DMS53 treated with DMSO at 0.1 percent for 48 hours (cell line): ENCODE measurements at regions not wholly inside any gene's neighbourhood (a gene's known extent, or its start where the extent isn't known, plus 50 kb on each side); places are given as distances from the start of the nearest gene placed in this dataset.
"Not testable (repeated sequence)": the region's sequence is repeated elsewhere in the genome, so short reads cannot be mapped to it uniquely, and the experiment has no call there.

Source experiments
- DNase-seq: peaks from one replicate; lab custom pipeline; 2025; ENCODE audit not compliant: unreplicated experiment; lab: John Stamatoyannopoulos, UW

DNA sequence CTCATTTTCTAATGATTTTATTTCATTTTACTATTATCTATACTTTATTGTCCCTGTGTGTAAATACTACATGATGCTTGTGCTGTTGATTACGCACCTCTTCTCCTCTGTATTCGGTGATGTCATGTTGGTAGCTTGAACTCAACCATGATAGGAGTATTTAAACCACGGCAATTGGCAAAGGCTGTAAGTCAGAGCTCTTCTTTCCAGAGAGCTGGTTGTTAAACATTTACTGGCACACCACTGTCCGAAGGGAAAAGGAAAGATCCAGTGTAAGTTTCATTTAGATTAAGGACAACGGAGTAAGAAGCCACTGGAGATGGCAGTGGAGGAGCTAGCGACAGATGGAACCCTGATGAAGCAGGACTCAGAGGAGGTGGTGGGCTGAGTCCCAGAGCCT is 93.4 kb upstream of the KCNE2 start:
- DNase-seq, result no peak

DNA sequence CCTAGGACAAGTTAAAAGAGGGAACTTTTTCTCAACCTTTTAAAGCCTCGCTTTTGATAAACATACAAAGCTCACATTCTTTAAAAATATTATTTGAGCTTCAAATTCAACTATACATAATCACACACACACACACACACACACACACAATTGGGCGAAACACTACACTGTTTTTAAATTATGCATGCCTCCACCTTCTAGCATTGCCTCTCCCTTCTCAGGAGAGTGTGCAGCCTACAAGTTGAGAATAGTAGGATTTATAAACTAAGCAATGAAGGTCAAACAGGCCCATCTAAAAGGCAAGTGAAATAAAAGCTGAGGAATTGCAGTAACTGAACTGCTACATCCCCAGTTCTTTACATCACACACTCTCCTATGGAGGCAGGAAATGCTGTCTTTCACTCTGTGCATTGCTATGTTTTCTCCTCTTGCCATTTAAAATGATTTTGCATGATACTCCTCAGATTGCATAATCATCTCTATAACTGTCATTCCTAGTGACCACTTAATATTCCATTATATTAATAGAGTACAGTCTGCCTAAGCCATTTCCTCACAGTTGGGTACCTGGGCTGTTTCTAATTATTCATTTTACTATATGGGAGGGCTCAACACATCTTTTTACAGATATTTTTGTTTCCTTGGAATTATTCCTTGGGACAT is 92.5 kb upstream of the KCNE2 start:
- no peak for DNase-seq

DNA sequence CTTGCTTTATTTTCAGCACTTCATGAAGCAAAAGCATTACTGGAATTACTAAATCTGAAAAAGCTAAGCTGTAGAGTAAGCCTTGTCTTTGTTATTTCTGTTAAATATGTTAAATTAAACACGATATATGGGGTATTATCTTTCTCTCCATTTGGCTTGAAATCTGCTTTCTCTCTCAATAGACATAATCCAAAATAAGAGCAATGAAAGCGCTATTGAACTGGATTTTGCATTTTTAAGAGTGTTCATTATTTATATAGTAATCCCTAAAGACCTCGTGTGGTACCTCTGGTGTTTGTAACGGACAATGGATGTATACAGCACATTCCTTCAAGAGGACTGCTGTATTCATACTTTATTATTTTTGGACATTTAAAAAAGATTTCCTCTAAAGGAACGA is 91.5 kb upstream of the KCNE2 start:
- DNase-seq, result no peak

DNA sequence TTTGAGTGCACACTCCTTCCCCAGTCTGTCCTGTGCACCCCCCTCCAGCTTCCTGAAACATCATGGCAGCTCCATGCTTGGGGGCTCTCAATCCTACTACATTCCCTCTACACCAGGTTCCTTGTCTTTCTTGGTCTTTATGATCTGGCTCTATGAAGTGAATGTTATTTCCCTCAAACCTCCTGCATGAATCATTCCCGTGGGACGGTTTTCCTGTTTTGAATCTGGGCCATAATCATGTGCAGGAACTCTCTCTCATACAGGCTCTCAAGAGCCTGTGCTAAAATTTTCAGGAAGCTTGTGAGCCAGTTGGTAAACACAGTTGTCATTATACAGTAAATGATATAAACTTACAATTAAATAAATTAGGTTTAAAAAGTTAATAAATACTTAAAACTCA is 89.8 kb upstream of the KCNE2 start:
- DNase-seq, result no peak

DNA sequence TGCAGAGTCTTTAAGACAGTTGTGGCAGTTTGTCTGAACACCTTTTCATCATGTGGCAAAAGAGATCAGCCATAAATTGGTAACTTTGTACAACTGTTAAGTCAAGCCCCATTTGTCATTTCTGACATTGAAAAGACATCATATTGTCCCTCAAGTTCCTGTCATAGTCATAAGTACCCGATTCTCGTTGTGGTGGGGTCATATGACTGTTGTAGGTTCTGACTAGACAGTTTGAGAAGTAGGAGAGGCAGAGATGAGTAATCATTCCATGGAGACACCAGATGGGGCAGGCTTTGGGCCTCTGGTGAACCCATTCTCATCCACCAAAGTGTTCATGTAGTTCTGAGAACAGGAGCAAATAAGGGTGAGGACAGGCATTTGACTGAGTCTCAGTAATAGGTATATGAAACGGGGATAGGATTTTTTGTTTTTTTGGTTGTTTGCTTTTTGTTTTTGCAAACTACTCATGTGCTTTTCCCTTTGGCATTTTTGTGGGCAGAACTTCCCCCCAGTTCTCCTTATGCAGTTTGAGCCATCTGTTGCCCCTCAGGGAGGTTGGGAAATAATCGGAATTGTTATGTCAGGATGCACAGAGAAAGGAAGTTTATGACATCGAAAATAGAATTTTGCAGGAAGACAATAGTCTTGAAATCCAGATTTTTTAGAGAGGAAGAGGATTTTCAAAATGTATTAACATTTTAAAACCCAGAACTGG is 86.9 kb upstream of the KCNE2 start:
- no peak for DNase-seq

DNA sequence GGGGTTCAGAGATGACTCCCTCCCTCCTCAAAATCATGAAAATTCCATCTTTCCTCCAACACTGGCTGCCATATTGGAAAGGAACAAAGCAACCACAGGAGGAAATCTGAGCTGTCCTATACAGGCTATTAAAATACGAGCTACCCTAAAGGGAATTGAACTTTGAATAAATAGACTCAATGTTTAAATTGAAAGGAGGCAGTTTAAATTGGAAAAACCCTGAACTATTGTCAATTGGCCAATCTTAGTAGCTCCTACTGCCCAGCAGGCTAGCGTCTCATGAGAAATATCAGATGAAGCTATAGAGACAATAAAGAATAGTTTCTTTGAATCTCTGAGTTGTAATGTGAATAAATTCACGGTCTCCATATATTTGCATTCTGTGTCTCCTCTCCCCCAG is 85.4 kb upstream of the KCNE2 start:
- DNase-seq, result no peak

DNA sequence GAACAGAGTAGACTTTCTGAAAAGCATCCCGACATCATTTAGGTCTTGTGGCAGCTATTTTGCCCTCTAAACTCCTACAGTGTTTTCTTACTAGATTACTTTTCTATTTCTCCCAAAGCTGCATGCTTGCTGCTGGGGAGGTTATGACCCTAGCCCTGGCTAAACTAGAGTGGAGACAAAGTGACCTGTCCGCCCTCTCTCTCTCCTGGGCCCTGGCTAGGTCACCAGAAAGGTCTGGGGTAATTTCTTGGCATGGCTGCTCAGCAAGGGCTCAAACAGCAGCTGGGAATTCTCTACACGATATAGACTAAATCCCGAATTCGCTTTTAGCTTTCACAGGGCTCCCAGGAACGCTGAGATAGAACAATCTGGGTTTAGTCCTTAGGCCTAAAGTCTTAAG is 84.5 kb upstream of the KCNE2 start:
- DNase-seq, result no peak

DNA sequence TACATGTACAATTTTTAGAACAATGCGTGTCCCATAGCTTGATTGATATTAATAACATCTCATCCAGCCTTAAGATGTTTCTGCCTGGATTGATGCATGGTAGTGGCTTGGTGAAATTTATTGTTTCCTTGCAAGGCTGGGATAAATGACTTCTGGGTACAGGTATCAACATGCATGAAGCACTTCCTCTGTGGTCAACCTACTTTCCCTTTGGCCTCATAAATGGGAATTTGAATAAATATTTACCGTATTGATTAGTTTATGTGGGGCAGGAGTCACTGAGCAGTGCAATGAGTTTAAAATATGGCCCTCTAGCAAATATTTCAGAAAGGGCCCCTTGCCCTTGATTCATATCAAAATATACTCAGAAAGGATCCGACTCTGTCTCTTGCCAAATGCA is 83.9 kb upstream of the KCNE2 start:
- DNase-seq, result no peak

DNA sequence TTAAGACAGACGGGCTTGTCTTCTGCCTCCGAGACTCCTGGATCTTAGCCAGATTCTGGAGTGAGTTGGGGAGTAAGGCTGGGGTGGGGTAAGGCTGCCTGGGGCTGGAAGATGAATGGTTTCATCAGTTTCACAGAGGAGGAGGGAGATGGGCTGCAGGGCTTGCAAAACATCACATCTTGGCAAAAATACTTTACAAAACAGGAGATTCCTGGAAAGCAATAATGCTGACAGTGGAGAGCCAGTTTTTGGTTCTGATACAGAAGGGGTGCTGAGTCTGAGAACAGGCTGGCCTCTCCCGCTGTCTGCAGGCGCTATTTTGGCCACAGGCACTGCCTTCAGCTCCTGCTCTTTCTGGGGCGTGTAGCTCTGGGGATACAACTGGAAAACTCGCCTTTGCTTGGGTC is 83.4 kb upstream of the KCNE2 start:
- DNase-seq, result no peak

DNA sequence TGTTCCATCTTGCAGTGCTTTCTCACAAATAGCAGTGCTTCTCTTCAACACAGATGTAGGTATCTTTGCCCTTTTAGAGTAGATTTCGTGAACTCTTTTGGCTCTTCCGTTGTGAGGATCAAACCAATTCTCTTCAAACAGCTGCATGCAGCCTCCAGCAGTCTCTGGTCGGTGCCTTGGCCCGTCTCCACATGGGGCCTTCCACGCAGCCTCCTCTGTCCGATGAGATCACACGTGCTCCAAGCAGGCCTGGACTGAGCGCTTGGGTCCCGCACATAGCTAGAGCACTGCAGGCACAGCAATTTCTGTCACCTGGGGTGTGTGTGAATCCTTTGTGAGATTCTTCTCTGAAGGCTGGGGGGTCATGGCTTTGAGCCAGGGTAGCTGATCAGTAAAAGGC is 82.8 kb upstream of the KCNE2 start:
- no peak for DNase-seq

DNA sequence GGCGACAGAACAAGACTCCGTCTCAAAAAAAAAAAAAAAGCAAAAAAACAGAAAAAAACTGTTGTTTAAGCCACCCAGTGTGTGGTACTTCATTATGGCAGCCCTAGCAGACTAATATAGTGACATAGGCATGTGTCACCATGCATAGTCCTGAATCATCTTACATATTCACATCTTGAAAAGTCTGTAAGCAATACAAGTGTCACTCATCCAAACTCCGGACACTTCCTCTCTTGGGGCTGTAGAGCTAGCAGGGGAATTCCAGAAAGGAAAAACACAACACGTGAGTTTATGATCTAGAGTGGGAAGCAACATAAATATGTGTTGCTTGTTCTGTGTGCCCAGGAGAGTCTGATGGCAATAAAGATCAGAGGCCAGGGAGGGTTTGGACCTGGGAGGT is 81.6 kb upstream of the KCNE2 start:
- no peak for DNase-seq

DNA sequence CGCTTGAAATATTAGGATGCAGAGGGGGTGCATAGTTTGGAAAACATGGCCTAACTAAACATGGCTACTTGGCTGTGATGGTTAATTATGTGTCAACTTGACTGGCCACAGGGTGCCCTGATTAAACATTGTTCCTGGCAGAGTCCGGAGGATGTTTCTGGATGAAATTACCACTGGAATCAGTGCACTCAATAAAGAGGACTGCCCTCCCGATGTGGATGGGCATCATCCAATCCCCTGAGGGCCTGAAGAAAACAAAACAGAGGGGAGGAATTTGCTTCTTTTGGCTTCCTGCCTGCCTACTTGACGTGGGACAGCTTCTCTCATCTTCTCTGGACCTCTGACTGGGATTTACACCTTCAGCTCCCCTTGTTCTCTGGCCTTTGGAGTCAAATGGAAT is 79.1 kb upstream of the KCNE2 start:
- DNase-seq, result no peak

DNA sequence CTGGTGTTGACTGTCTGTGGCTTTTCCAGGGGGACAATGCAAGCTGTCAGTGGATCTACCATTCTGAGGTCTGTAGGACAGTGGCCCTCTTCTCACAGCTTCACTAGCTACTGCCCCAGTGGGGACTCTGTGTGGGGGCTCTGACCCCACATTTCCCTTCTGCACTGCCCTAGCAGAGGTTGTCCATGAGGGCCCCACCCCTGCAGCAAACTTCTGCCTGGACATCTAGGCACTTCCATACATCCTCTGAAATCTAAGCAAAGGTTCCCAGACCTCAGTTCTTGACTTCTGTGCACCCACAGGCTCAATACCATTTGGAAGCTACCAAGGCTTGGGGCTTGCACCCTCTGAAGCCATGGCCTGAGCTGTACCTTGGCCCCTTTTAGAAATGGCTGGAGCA is 75.8 kb upstream of the KCNE2 start:
- DNase-seq, result not testable (repeated sequence)

DNA sequence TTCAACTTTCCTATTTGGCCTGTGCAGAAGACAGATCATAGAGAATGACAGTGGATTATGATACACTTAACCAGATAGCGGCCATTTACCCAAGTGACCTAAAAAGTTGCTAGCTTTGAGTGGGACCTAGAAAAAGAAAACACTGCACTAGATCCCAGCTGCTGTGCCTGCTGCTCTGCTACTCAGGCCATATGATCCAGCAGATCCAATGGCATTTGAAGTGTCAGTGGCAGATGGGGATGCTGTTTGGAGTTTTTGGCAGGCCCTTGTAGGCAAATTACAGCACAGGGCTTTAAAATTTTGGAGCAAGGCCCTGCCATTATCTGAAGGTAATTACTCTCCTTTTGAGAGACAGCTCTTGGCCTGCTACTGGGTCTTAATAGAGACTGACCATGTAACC is 74.0 kb upstream of the KCNE2 start:
- DNase-seq, result no peak

DNA sequence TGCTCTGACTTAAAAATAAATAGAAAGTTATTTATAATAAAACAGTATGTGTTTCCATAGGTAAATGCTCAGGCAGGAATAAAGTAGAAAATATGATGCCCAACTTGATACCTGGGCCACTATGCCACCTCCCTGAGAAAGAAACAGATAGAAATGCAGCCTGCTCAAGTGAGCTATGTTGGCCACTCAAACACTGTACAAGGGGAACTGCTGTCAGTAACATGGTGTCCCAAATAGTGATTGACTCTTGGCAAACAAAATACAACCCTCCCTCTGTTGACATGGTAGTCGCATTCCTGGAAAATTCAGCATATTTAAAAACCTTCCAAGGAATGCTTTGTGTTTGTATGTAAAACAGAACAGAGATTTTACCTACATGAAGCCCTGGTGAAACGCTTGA is 66.9 kb upstream of the KCNE2 start:
- DNase-seq, result no peak

DNA sequence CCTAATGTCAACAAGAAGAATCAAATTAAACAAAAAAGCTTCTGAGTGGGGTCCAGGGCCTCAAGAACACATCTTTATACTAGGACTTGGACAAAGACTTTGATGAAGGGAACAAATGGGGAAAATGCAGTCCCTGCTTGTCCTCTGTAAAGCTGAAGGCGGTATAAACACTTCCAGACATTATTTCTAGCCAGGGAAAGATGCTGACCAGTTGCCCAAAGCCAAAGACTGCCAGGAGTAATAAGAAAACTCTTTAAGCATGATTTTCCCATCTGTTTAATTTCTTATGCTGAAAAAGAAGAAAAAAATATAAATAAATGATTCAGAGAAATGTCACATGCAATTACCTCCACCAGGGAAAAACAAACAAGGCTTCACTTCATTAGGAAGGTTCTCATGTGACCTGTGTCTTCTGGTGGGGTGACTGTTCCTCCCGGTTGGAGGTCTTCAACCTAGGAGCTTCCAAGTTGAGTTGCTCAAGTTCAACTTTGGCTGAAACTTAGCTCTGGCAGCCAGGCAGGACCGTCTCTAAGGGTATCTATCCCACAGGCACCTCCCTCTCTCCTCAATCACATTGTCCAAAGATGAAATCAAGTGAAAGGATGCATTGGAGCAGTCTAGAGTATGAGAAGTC is 65.2 kb upstream of the KCNE2 start:
- no peak for DNase-seq

DNA sequence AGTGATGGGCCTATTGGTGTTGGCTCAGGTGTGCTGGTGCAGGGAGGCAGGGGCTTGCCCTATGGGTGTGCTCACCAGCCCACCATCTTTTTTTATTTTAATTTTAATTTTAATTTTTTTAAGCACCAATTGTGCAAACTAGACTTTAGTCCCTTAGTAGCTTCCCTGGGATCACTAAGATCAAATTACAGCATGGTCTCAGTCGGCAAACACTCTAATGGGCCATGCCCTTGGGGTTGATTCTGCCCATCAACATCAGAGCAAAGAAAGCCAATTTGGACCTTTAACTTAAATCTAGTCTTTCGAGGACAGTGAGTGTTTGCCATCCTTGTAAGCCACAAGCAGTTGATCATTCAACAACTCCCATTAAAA is 64.7 kb upstream of the KCNE2 start:
- DNase-seq, result no peak

DNA sequence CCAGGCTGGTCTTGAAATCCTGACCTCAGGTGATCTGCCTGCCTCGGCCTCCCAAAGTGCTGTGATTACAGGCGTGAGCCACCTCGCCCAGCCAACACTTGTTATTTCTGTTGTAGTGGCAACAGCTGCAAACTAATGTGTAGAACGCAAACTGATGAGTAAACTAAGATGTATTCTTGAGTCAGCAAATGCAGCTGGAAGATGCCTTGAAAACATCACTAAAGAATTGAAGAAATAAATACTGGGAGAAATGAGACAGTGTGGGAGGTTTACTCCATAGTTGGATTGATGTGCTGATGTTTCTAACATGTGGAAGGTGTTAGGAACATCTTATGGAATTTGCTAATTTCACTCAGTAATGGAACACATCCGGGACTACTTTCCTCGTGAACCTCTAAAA is 61.3 kb upstream of the KCNE2 start:
- DNase-seq, result no peak

DNA sequence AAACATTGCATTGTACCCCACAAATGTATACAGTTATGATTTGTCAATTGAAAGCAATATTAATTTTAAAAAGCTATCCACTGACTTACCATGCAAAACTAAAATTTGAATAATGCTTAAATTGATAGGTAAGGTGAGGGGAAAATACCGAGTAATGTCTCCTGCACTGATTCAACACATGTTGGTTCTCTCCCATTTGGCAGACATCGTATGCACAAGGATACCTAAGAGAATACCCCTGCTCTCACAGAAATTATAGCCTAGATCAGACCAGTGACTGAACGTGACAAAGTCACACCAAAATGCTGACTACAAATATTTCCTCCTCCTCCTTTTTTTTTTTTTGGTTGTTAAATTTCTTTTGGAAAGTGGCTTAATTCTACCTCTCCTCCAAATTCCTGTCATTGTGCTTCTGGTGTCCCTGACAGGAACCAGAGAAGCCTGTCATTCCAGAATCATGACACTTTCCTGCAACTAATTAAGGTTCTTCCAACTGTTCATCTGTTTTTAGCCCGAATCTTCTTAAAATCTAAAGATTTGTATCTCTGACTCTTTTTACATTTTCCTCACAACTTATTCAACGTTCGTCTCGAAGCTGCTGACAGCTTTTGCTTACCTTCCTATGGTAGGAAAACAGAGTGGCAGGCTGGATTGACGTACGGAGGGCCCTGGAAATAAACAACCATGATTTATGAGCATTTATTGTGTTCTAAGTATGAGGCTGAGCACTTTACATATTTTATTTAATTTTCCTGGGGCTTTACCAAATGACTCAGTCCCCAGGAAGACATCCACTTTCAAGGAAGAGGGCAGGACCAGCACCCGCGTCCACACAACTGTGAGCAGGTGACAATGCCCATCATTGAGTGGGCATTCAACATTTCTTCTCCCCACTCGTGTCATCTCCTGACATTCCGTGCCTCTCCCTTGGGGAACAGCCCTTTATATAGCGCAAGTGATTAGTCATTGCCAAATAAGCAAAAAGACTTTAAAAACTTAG is 57.9 kb upstream of the KCNE2 start:
- no peak for DNase-seq

DNA sequence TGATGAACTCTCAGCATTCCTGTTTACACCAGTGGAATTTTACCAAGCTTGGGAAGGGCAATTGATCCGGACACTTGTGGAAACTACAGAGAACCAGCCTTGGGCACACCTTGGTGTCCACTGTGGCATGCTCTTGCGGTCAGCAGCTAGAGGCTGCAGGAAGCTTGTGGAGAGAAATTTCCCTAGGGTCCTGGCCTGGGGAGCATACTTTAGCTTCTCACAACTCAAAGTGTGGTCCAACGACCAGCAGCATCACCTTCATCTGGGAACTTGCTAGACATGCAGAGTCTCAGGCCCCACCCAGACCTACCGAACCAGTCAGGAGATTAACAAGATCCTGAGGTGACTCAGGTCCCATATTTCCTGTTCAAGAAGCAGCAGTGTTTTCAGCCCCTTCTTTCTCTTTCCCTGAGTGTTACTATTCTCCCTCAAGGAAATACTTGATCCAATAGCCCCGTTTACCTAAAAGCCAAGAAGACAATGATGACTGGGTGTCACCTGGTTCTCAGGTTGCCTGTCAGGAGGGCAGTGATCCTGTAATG is 55.7 kb upstream of the KCNE2 start:
- no peak for DNase-seq
